GM18870 (cell line): ENCODE measurements at regions not wholly inside any gene's neighbourhood (a gene's known extent, or its start where the extent isn't known, plus 50 kb on each side); places are given as distances from the start of the nearest gene placed in this dataset.
"Not testable (repeated sequence)": the region's sequence is repeated elsewhere in the genome, so short reads cannot be mapped to it uniquely, and the experiment has no call there.

Source experiments
- ATAC-seq: cut with Tn5 transposase; IDR thresholded peaks from one replicate; pipeline ENCODE4 v1.9.1; 2021; ENCODE audit warnings: moderate library complexity; ENCODE audit not compliant: unreplicated experiment

- no peak for ATAC-seq
Measured at GRCh38 chr5:52148679-52149078, 639.0 kb upstream of the ITGA1 start.

DNA sequence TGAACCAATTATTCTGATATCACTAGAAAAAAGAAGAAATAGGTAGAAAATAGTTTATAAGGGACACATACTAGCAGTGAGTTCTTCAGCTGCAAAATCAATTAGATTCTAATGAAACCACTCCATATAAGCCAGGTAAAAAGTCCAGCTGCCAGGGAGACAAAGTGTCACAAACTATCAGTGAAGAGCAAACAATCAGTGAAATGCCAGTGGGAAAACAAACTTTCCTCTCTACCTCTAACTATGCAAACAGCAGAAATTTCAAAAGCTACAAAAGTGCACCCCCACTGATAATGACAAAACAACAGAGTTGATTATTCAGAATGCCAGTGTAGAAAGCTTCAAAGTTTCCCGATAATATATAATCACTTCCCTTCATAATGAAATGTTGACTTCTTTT lies 637.2 kb upstream of the ITGA1 start:
- no peak for ATAC-seq

- ATAC-seq: peak; percentile 77
Measured at GRCh38 chr5:52156809-52157208, 630.9 kb upstream of the ITGA1 start.

- ATAC-seq: not testable (repeated sequence)
Measured at GRCh38 chr5:52165806-52166205, 621.9 kb upstream of the ITGA1 start.

GRCh38 chr5:52173133-52173532 lies 614.6 kb upstream of the ITGA1 start:
- no peak for ATAC-seq

GRCh38 chr5:52177193-52177592 lies 610.5 kb upstream of the ITGA1 start:
- ATAC-seq: no peak

- ATAC-seq: no peak
Measured at GRCh38 chr5:52181403-52181802, 606.3 kb upstream of the ITGA1 start.

GRCh38 chr5:52190737-52191136 lies 597.0 kb upstream of the ITGA1 start:
- no peak for ATAC-seq

DNA sequence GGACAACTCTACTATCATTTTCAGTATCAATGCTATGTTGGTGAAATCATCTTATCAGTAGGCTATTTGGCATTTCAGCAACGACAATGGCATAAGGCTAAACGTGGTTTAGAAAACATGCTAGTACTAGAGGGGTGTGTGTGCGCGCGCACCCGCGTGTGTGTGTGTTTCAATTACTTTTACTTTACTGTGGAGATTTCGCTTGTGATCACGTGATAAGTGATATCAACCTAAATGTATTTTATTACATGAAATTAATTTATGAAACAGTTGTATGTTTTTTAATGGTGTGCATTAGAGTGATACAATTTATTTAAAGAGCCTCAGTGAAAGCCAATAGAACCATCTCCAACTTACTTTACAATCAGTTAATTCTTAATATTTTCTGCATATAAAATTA lies 587.9 kb upstream of the ITGA1 start:
- no peak for ATAC-seq

DNA sequence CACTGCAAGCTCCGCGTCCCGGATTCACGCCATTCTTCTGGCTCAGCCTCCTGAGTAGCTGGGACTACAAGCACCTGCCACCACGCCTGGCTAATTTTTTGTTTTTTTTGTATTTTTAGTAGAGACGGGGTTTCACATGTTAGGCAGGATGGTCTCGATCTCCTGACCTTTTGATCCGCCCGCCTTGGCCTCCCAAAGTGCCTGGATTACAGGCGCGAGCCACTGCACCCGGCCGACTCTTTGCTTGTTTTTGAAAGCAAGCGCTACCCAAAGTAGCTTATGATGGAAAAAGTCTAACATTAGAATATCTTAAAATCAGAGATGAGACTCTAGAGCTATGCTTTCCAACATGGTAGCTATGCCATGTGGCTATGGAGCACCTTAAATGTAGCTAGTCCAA lies 585.5 kb upstream of the ITGA1 start:
- ATAC-seq: no peak

GRCh38 chr5:52204310-52204709 lies 583.4 kb upstream of the ITGA1 start:
- no peak for ATAC-seq
